NCI-H82 (cell line): ENCODE measurements at regions not wholly inside any gene's neighbourhood (a gene's known extent, or its start where the extent isn't known, plus 50 kb on each side); places are given as distances from the start of the nearest gene placed in this dataset.
A peak's percentile ranks its signal among the peaks of the same experiment; 100 is the strongest.

ENCODE experiments used
- DNase-seq: peaks from one replicate; lab custom pipeline; 2025; lab: John Stamatoyannopoulos, UW

- DNase-seq = no peak
Observed at GRCh38 chr2:14182227-14182946, 450.1 kb upstream of the LRATD1 start.

GRCh38 chr2:14185906-14186305 is 446.6 kb upstream of the LRATD1 start:
- no peak for DNase-seq

GRCh38 chr2:14188446-14188845 is 444.1 kb upstream of the LRATD1 start:
- no peak for DNase-seq

GRCh38 chr2:14189929-14190328 is 442.6 kb upstream of the LRATD1 start:
- DNase-seq = no peak

GRCh38 chr2:14194233-14194632 is 438.3 kb upstream of the LRATD1 start:
- DNase-seq = peak; percentile 6

GRCh38 chr2:14197293-14197692 is 435.2 kb upstream of the LRATD1 start:
- DNase-seq = no peak

- no peak for DNase-seq
Observed at GRCh38 chr2:14199040-14199439, 433.5 kb upstream of the LRATD1 start.

GRCh38 chr2:14219306-14219705 is 413.2 kb upstream of the LRATD1 start:
- no peak for DNase-seq

- no peak for DNase-seq
Observed at GRCh38 chr2:14220101-14220500, 412.4 kb upstream of the LRATD1 start.

GRCh38 chr2:14221466-14221865 is 411.1 kb upstream of the LRATD1 start:
- no peak for DNase-seq

- peak; percentile 58 for DNase-seq
Observed at GRCh38 chr2:14223576-14223975, 408.9 kb upstream of the LRATD1 start.

GRCh38 chr2:14231391-14231898 is 401.1 kb upstream of the LRATD1 start:
- no peak for DNase-seq

GRCh38 chr2:14232217-14232616 is 400.3 kb upstream of the LRATD1 start:
- DNase-seq = no peak

GRCh38 chr2:14234911-14235310 is 397.6 kb upstream of the LRATD1 start:
- no peak for DNase-seq

- no peak for DNase-seq
Observed at GRCh38 chr2:14235667-14236066, 396.9 kb upstream of the LRATD1 start.

GRCh38 chr2:14237902-14238301 is 394.6 kb upstream of the LRATD1 start:
- DNase-seq = no peak

- no peak for DNase-seq
Observed at GRCh38 chr2:14239605-14240004, 392.9 kb upstream of the LRATD1 start.

GRCh38 chr2:14240868-14241267 is 391.6 kb upstream of the LRATD1 start:
- no peak for DNase-seq

- no peak for DNase-seq
Observed at GRCh38 chr2:14245901-14246300, 386.6 kb upstream of the LRATD1 start.

- DNase-seq = no peak
Observed at GRCh38 chr2:14255135-14255820, 377.2 kb upstream of the LRATD1 start.

GRCh38 chr2:14256890-14257289 is 375.6 kb upstream of the LRATD1 start:
- DNase-seq = no peak

- DNase-seq = no peak
Observed at GRCh38 chr2:14257801-14258507, 374.6 kb upstream of the LRATD1 start.

- DNase-seq = no peak
Observed at GRCh38 chr2:14261771-14262170, 370.7 kb upstream of the LRATD1 start.
